DND-41 (cell line): ENCODE measurements at regions not wholly inside any gene's neighbourhood (a gene's known extent, or its start where the extent isn't known, plus 50 kb on each side); places are given as distances from the start of the nearest gene placed in this dataset.

ENCODE experiments used
- EZH2 ChIP-seq: IDR thresholded peaks from 3 replicates; pipeline ENCODE4 v1.6.1; 2012; ENCODE audit warnings: borderline replicate concordance, low read depth, mild to moderate bottlenecking, moderate library complexity, low read length, inconsistent platforms; ENCODE audit not compliant: severe bottlenecking
- TF ChIP-seq, protein P1 (sequence below): IDR thresholded peaks from 2 replicates; pipeline ENCODE4 v1.5.1; 2012; ENCODE audit warnings: borderline replicate concordance, low read length, moderate library complexity, mild to moderate bottlenecking; ENCODE audit not compliant: poor library complexity, severe bottlenecking; ENCODE audit errors: extremely low read depth

GRCh38 chr13:48146122-48146521 is 51.2 kb upstream of the MED4 start:
- TF ChIP-seq, protein P1, sequence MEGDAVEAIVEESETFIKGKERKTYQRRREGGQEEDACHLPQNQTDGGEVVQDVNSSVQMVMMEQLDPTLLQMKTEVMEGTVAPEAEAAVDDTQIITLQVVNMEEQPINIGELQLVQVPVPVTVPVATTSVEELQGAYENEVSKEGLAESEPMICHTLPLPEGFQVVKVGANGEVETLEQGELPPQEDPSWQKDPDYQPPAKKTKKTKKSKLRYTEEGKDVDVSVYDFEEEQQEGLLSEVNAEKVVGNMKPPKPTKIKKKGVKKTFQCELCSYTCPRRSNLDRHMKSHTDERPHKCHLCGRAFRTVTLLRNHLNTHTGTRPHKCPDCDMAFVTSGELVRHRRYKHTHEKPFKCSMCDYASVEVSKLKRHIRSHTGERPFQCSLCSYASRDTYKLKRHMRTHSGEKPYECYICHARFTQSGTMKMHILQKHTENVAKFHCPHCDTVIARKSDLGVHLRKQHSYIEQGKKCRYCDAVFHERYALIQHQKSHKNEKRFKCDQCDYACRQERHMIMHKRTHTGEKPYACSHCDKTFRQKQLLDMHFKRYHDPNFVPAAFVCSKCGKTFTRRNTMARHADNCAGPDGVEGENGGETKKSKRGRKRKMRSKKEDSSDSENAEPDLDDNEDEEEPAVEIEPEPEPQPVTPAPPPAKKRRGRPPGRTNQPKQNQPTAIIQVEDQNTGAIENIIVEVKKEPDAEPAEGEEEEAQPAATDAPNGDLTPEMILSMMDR: no peak
- no peak for TF ChIP-seq EZH2
